DLD1 (cell line): ENCODE measurements at regions not wholly inside any gene's neighbourhood (a gene's known extent, or its start where the extent isn't known, plus 50 kb on each side); places are given as distances from the start of the nearest gene placed in this dataset.
"Not testable (repeated sequence)": the region's sequence is repeated elsewhere in the genome, so short reads cannot be mapped to it uniquely, and the experiment has no call there.

Experiments
- in situ Hi-C: cut with HindIII; loops from 2 replicates; pipeline ENCODE4 v1.10.0; 2017; ENCODE audit warnings: low sequenced_read_pairs

DNA sequence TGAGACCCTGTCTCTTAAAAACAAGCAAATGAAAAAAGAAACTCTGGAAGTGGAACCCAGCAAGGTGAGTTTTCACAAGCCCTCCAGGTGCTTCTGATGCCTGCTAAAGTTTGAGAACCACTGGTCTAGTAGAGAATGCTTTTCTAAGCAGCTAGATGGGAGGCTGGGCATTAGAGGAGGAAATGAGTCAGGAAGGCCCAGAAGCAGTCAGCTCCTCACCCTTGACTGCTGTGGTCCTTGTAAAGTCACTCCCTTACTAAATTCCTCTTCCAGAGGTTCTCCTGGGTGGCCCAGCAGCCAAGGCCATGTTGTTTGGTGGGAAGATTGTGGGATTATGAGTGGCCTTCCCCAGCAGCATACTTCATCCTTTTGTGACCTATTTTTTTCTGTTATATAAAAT is 52.0 kb upstream of the FYN start:
- in situ Hi-C loops = no loop called here

GRCh38 chr6:111926731-111927302 is 53.6 kb upstream of the FYN start:
- in situ Hi-C loops = no loop called here

DNA sequence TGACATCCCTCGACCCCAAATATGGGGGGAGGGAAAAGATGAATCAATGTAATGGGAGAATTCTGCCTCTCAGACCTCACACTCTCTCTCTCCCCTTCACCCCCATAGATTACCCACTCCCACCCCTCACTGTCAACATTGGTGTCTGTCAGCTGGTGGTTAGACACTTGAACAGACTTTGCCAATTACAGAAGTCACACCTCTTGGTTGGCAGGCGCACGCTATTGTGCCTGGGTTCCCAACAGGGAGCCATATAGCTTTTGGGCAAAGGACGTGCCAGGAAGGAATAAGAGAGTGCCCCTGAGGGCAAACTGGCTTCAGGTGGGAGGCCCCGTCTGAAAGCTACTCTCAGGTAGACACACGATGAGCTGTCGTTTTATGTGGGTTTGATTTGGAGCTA is 54.1 kb upstream of the FYN start:
- in situ Hi-C loops = no loop called here

GRCh38 chr6:111928139-111928538 is 54.9 kb upstream of the FYN start:
- in situ Hi-C loops = no loop called here

- in situ Hi-C loops = not testable (repeated sequence)
These were observed 61.4 kb upstream of the FYN start for GRCh38 chr6:111934611-111935010.

GRCh38 chr6:111936718-111937117 is 63.5 kb upstream of the FYN start:
- in situ Hi-C loops = no loop called here

DNA sequence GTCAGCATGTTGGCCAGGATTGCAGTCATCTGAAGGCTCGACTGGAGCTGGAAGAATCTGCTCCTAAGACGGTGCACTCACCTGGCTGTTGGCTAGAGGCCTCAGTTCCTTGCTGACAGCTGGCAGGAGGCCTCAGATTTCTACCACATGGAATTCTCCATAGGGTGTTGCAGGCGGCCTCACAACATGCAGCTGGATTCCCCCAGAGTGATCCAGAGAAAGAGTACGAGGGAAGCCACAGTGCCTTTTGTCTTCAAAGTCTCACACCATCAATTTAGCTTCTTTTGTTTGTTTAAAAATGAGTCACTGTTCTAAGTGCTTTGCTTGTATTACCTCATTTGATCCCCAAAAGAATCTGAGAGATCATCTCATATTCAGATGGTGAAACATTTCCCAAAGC is 65.5 kb upstream of the FYN start:
- in situ Hi-C loops = no loop called here

DNA sequence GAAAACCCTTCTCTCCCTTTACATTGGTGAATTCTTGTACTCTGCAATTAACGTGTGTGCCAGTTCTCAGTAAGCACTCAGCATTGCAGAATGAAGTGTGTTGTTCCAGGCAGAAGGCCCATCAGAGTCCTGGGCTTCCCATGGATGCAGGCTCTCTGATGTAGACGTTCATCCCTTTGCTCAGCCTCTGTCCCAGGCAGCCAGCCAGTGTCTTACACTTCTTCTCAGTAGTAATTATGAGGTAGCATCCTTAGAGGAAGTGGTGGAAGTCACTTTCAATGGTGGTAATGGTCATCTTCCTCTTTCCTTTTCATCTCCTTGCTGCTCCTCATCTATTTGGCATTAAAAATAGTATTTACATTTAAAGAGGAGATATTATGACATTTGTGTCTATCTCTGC is 66.7 kb upstream of the FYN start:
- in situ Hi-C loops = no loop called here

GRCh38 chr6:111940801-111941200 is 67.5 kb upstream of the FYN start:
- in situ Hi-C loops = no loop called here

DNA sequence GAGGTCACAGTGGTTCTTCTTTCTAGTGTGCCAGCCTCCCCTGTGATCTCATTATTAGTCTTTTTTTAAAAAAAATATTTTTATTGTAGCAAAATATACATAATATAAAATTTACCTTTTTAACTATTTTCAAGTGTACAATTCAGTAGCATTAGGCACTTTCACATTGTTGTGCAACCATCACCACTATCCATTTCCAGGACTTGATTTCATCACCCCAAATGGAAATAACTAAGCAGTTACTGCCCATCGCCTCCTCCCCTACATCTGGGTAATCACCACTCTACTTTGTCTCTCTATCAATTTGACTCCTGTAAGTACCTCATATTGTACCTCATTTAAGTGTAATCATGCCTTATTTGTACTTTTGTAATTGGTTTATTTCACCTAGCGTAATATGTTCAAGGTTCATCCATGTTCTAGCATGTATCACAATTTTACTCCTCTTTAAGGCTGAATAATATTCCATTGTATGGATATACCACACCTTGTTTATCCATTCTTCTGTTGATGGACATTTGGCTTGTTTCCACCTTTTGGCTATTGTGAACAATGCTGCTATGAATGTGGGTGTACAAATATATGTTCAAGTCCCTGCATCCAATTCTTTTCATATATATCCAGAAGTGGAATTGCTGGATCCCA is 68.6 kb upstream of the FYN start:
- in situ Hi-C loops = no loop called here

DNA sequence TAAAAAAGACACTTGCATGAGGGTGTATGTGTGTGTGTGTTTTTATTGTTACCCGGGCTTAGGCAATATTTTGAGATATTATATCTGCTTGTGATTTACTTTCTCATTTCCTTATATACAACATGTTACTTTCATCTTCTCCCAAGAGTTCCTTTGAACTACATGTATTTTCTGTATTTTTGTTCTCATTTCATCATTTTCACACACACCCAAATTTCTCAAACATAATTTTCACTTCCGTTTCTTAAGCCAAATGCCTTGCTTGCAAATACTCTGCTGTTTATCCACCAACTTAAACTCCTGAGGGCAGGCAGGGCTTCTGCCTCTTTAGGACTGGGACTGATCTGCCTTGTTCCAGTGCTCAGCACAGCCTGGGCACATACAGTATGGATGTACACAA is 69.3 kb upstream of the FYN start:
- in situ Hi-C loops = no loop called here

- in situ Hi-C loops = no loop called here
These were observed 70.0 kb upstream of the FYN start for GRCh38 chr6:111943266-111943665.

- in situ Hi-C loops = no loop called here
These were observed 70.5 kb upstream of the FYN start for GRCh38 chr6:111943726-111944125.

- in situ Hi-C loops = no loop called here
These were observed 71.3 kb upstream of the FYN start for GRCh38 chr6:111944541-111944940.

DNA sequence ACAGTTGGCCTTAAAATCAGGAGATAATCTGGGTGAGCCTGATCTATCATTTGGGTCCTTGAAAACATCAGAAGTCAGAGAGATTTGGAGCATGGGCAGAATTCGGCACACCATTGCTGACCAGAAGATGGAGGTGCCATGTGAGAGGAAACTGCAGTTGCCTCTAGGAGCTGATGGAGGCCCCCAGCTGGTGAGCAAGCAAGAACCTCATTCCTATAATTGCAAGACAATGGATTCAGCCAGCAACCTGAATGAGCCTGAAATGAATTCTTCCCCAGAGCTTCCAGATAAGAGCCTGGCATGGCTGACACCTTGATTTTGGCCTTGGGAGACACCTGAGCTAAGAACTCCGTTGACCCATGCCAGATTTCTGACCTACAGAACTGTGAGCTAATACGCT is 76.3 kb upstream of the FYN start:
- in situ Hi-C loops = no loop called here

- in situ Hi-C loops = not testable (repeated sequence)
These were observed 76.7 kb upstream of the FYN start for GRCh38 chr6:111949984-111950383.

DNA sequence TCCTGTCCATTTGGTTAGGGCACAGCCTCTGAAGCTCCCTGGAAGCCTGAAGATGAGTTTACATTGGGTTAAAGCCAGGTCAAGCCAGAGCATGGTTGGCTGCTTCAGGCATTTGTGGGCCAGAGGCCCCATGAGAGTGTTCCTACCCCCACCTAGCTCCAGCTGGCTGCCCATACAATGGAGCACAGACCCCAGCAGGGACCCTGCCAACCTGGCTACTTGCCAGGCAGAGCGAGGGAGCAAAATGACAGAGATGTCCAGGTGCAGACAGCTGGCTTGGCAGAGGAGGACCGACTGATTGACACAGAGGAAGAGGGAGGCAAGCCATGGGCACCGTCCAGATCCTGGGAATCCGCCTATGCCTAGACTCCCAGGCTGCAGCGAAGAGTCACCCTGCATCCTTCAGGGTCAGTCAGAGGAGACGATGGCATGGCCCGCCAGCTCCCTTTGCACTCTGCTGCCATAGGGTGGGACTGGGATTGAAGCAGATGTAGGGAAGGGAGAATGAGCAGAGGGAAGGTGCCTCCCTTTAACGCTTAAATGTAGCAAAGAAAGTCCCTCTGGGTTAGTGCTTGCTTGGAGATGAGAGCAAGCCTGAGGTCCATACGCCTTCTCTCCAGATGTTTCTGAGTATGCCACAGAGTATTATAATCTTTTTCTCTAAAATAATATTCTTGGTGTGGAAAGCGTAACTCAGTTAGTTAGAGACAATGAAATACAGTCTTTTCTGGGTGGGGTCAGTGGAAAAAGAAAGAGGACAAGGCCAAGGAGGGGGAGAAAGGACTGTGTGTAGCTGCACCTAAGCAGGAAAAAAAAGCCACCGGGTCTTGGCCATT is 77.6 kb upstream of the FYN start:
- in situ Hi-C loops = no loop called here

DNA sequence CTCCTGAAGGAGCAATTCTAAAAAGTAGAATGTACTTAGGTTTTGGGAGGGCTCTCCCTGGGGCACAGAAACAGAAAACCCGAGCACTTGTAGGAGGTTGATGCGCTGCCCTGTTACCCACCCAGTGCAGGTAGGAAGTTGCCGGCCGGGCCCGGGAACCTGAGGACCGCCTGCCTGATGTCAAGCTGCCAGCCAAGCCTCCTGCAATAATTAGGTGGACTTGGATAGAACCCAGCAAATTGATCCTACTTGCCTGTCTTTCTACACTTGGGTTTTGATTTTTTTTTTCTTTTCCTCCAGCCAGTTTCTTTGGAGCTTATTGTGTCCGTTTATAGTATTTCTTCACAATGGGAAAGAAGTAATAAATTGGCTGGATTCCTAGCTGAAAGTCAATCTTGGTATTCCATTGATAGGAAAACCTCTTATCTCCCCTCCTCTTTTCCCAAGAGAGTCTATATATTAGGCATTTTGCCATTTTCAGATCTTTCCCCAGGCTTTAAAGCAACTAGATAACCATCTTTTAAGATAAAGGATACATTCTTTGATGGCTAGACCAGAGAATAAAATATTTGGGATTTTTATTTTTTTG is 78.3 kb upstream of the FYN start:
- in situ Hi-C loops = no loop called here

GRCh38 chr6:111952274-111952673 is 79.0 kb upstream of the FYN start:
- in situ Hi-C loops = no loop called here

GRCh38 chr6:111952821-111953540 is 79.7 kb upstream of the FYN start:
- in situ Hi-C loops = no loop called here

DNA sequence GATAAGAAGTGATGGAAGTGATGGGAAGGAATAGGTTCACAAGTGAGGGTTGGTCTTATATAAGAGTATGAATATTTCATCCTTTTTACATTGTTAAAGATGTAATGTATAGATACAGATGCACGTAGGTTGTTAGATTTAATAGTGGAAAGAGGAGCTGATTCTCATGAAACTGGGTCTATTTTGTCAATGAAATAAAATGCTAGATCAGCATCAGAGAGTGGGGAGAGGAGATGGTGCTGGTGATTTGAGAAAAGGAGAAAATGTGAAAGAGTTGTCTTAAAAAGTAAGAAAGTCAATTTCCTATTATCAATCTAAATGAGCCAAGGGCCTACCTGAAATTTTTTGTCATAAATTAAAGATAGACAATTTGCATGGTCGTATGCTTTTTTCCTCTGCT is 82.8 kb upstream of the FYN start:
- in situ Hi-C loops = no loop called here
